AG09309 (cell line): ENCODE measurements at regions not wholly inside any gene's neighbourhood (a gene's known extent, or its start where the extent isn't known, plus 50 kb on each side); places are given as distances from the start of the nearest gene placed in this dataset.
"Not testable (repeated sequence)": the region's sequence is repeated elsewhere in the genome, so short reads cannot be mapped to it uniquely, and the experiment has no call there.

ENCODE experiments used
- DNase-seq: peaks from one replicate; pipeline ENCODE4 v3.0.0-alpha.2; 2010; ENCODE audit warnings: low read depth
- H3K4me3 ChIP-seq: 2 replicates; pipeline ENCODE4 v1.5.1; 2011; ENCODE audit warnings: mild to moderate bottlenecking, low read depth, low read length, moderate library complexity; ENCODE audit not compliant: control insufficient read depth
- CTCF ChIP-seq: IDR thresholded peaks from 2 replicates; pipeline ENCODE4 v1.5.1; 2011; ENCODE audit warnings: mild to moderate bottlenecking, low read depth, low read length, inconsistent platforms; ENCODE audit not compliant: insufficient read depth, control insufficient read depth; ENCODE audit errors: missing control alignments

GRCh38 chr4:3612281-3612680 lies 80.1 kb upstream of the LRPAP1 start:
- H3K4me3 ChIP-seq: no peak overlapping the region
- TF ChIP-seq CTCF: no peak
- no peak for DNase-seq

GRCh38 chr4:3611778-3612177 lies 79.6 kb upstream of the LRPAP1 start:
- H3K4me3 ChIP-seq: no peak overlapping the region
- DNase-seq: no peak
- TF ChIP-seq CTCF: no peak

GRCh38 chr4:3610851-3611250 lies 78.6 kb upstream of the LRPAP1 start:
- not testable (repeated sequence) for DNase-seq

GRCh38 chr4:3609905-3610304 lies 77.7 kb upstream of the LRPAP1 start:
- not testable (repeated sequence) for DNase-seq, H3K4me3 ChIP-seq

More at GRCh38 chr4:3610851-3611250, 78.6 kb upstream of the LRPAP1 start:
- not testable (repeated sequence) for H3K4me3 ChIP-seq

- no peak overlapping the region for H3K4me3 ChIP-seq
- TF ChIP-seq CTCF: no peak
- no peak for DNase-seq
These were observed 75.7 kb upstream of the LRPAP1 start for GRCh38 chr4:3607690-3608552.

- DNase-seq, H3K4me3 ChIP-seq: not testable (repeated sequence)
These were observed 74.6 kb upstream of the LRPAP1 start for GRCh38 chr4:3606850-3607249.

- not testable (repeated sequence) for DNase-seq, H3K4me3 ChIP-seq
These were observed 74.0 kb upstream of the LRPAP1 start for GRCh38 chr4:3606271-3606670.

GRCh38 chr4:3605491-3605890 lies 73.3 kb upstream of the LRPAP1 start:
- TF ChIP-seq CTCF: no peak
- DNase-seq: no peak
- no peak overlapping the region for H3K4me3 ChIP-seq

GRCh38 chr4:3602886-3603645 lies 70.8 kb upstream of the LRPAP1 start:
- not testable (repeated sequence) for DNase-seq, H3K4me3 ChIP-seq
